ENCODE measurements at regions not wholly inside any gene's neighbourhood (a gene's known extent, or its start where the extent isn't known, plus 50 kb on each side); places are given as distances from the start of the nearest gene placed in this dataset.

DNA sequence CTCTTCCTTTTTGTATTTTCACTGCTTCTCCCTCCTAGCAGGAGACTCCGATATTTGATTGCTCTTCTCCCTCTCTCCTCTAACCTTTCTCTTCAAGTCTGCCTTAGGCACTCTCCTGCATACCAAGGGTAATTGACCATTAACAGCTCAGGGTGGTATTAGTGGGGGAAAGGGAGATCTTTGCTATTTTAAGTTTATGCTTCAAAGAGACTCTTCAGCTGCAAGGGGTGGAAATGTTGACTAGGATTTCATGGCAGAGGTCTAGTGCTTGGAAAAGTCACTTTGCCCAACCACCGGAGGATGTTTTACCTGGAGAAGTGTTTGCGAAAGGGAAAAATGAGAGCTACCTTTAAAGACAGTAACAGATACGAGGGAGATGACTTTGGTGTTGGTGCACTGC lies 453.7 kb downstream of the SLC4A3 start:
- TF ChIP-seq POLR2AphosphoS5 (IDR thresholded peaks at IDR 0.05; ENCODE audit: insufficient read depth in 1 of 2, low read depth in 1 of 2), result no peak
- TF ChIP-seq, protein P1, sequence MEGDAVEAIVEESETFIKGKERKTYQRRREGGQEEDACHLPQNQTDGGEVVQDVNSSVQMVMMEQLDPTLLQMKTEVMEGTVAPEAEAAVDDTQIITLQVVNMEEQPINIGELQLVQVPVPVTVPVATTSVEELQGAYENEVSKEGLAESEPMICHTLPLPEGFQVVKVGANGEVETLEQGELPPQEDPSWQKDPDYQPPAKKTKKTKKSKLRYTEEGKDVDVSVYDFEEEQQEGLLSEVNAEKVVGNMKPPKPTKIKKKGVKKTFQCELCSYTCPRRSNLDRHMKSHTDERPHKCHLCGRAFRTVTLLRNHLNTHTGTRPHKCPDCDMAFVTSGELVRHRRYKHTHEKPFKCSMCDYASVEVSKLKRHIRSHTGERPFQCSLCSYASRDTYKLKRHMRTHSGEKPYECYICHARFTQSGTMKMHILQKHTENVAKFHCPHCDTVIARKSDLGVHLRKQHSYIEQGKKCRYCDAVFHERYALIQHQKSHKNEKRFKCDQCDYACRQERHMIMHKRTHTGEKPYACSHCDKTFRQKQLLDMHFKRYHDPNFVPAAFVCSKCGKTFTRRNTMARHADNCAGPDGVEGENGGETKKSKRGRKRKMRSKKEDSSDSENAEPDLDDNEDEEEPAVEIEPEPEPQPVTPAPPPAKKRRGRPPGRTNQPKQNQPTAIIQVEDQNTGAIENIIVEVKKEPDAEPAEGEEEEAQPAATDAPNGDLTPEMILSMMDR (IDR thresholded peaks at IDR 0.05), result no peak
